H9 (cell line): ENCODE measurements at regions not wholly inside any gene's neighbourhood (a gene's known extent, or its start where the extent isn't known, plus 50 kb on each side); places are given as distances from the start of the nearest gene placed in this dataset.

Source experiments
- DNase-seq: peaks from one replicate; pipeline ENCODE4 v3.0.0-alpha.2; 2017
- H2AFZ ChIP-seq: one replicate; pipeline ENCODE4 v1.6.1; 2013; ENCODE audit warnings: mild to moderate bottlenecking, low read length, control low read depth, moderate library complexity
- H2AK5ac ChIP-seq: 2 replicates; pipeline ENCODE4 v1.6.1; 2013; ENCODE audit warnings: low read length, control low read depth, mixed read lengths; ENCODE audit not compliant: insufficient read length
- H2BK120ac ChIP-seq: one replicate; pipeline ENCODE4 v1.6.1; 2013; ENCODE audit warnings: low read depth, mild to moderate bottlenecking, low read length, control low read depth, inconsistent platforms; ENCODE audit not compliant: poor library complexity, severe bottlenecking
- H2BK12ac ChIP-seq: 2 replicates; pipeline ENCODE4 v1.6.1; 2013; ENCODE audit warnings: low read length, control low read depth, mixed read lengths, low read depth; ENCODE audit not compliant: insufficient read length
- H2BK15ac ChIP-seq: 2 replicates; pipeline ENCODE4 v1.6.1; 2013; ENCODE audit warnings: low read depth, low read length, control low read depth
- H2BK20ac ChIP-seq: one replicate; pipeline ENCODE4 v1.6.1; 2013; ENCODE audit warnings: low read depth, mild to moderate bottlenecking, low read length, control low read depth, inconsistent platforms; ENCODE audit not compliant: poor library complexity, severe bottlenecking
- H2BK5ac ChIP-seq: 2 replicates; pipeline ENCODE4 v1.6.1; 2013; ENCODE audit warnings: low read length, control low read depth, mixed read lengths; ENCODE audit not compliant: insufficient read length
- H3K14ac ChIP-seq: 2 replicates; pipeline ENCODE4 v1.6.1; 2013; ENCODE audit warnings: low read length, control low read depth; ENCODE audit not compliant: insufficient read depth
- H3K18ac ChIP-seq: 2 replicates; pipeline ENCODE4 v1.6.1; 2013; ENCODE audit warnings: low read depth, mild to moderate bottlenecking, mixed read lengths, low read length, control low read depth; ENCODE audit not compliant: insufficient read length
- H3K23ac ChIP-seq: 2 replicates; pipeline ENCODE4 v1.6.1; 2013; ENCODE audit warnings: low read length, control low read depth, mixed read lengths, low read depth; ENCODE audit not compliant: insufficient read length
- H3K23me2 ChIP-seq: 2 replicates; pipeline ENCODE4 v1.6.1; 2013; ENCODE audit warnings: low read depth, mild to moderate bottlenecking, mixed read lengths, low read length, control low read depth; ENCODE audit not compliant: insufficient read length, poor library complexity, severe bottlenecking
- H3K27ac ChIP-seq: 2 replicates; pipeline ENCODE4 v1.5.1; 2013; ENCODE audit warnings: low read length, control low read depth, mixed read lengths, low read depth; ENCODE audit not compliant: insufficient read length
- H3K27me3 ChIP-seq: 2 replicates; pipeline ENCODE4 v1.6.1; 2013; ENCODE audit warnings: low read length, control low read depth, inconsistent platforms; ENCODE audit not compliant: insufficient read depth
- H3K4ac ChIP-seq: 2 replicates; pipeline ENCODE4 v1.6.1; 2013; ENCODE audit warnings: low read depth, mild to moderate bottlenecking, control low read depth, inconsistent platforms, low read length, moderate library complexity
- H3K4me1 ChIP-seq: 2 replicates; pipeline ENCODE4 v1.6.1; 2013; ENCODE audit warnings: low read length, control low read depth, inconsistent platforms; ENCODE audit not compliant: insufficient read depth
- H3K4me2 ChIP-seq: 2 replicates; pipeline ENCODE4 v1.6.1; 2013; ENCODE audit warnings: low read length, control low read depth, mixed read lengths; ENCODE audit not compliant: insufficient read length, insufficient read depth
- H3K56ac ChIP-seq: 2 replicates; pipeline ENCODE4 v1.6.1; 2013; ENCODE audit warnings: low read depth, mild to moderate bottlenecking, mixed read lengths, low read length, control low read depth; ENCODE audit not compliant: insufficient read length
- H3K79me1 ChIP-seq: 2 replicates; pipeline ENCODE4 v1.6.1; 2013; ENCODE audit warnings: low read depth, mild to moderate bottlenecking, moderate library complexity, low read length, control low read depth, inconsistent platforms; ENCODE audit not compliant: insufficient read depth, poor library complexity, severe bottlenecking
- H3K79me2 ChIP-seq: 2 replicates; pipeline ENCODE4 v1.6.1; 2013; ENCODE audit warnings: low read length, control low read depth, inconsistent platforms; ENCODE audit not compliant: insufficient read depth
- H3K9ac ChIP-seq: 2 replicates; pipeline ENCODE4 v1.6.1; 2013; ENCODE audit warnings: low read length, control low read depth, mixed read lengths; ENCODE audit not compliant: insufficient read length; ENCODE audit errors: extremely low read depth
- H3K9me3 ChIP-seq: one replicate; pipeline ENCODE4 v1.6.1; 2013; ENCODE audit warnings: low read depth, low read length, inconsistent platforms; ENCODE audit not compliant: control insufficient read depth
- H3T11ph ChIP-seq: one replicate; pipeline ENCODE4 v1.6.1; 2013; ENCODE audit warnings: mild to moderate bottlenecking, low read length, control low read depth, inconsistent platforms
- H4K20me1 ChIP-seq: one replicate; pipeline ENCODE4 v1.6.1; 2013; ENCODE audit not compliant: control insufficient read depth, insufficient read length, insufficient read depth
- H4K5ac ChIP-seq: 2 replicates; pipeline ENCODE4 v1.6.1; 2013; ENCODE audit warnings: low read depth, mild to moderate bottlenecking, mixed read lengths, low read length, control low read depth; ENCODE audit not compliant: insufficient read length
- H4K8ac ChIP-seq: replicated peaks from 2 replicates; pipeline ENCODE4 v1.6.1; 2013; ENCODE audit warnings: low read length, control low read depth, mixed read lengths, low read depth; ENCODE audit not compliant: insufficient read length
- H4K91ac ChIP-seq: 2 replicates; pipeline ENCODE4 v1.6.1; 2013; ENCODE audit warnings: low read depth, mild to moderate bottlenecking, moderate library complexity, mixed read lengths, low read length, control low read depth; ENCODE audit not compliant: insufficient read length
- H3K27ac Mint-ChIP-seq, 3 experiments: 2 replicates in 2 of 3; 3 replicates in 1 of 3; pipeline ENCODE4 v1.8.0; 2020 to 2021; ENCODE audit warnings: mixed read lengths in 3 of 3, mild to moderate bottlenecking in 1 of 3, moderate library complexity in 1 of 3
- H3K27me3 Mint-ChIP-seq: 2 replicates; pipeline ENCODE4 v1.8.0; 2021; ENCODE audit warnings: low read depth, mild to moderate bottlenecking, moderate library complexity, mixed read lengths
- H3K36me3 Mint-ChIP-seq, 3 experiments: 2 replicates in 2 of 3; 3 replicates in 1 of 3; pipeline ENCODE4 v1.8.0; 2020 to 2021; ENCODE audit warnings: low read depth in 3 of 3, mixed read lengths in 3 of 3; ENCODE audit not compliant: insufficient read depth in 1 of 3
- H3K4me1 Mint-ChIP-seq, 2 experiments: 2 replicates each; pipeline ENCODE4 v1.8.0; 2020; ENCODE audit warnings: mixed read lengths in 2 of 2
- H3K4me3 Mint-ChIP-seq, 2 experiments: 2 replicates in 1 of 2; 3 replicates in 1 of 2; pipeline ENCODE4 v1.8.0; 2020 to 2021; ENCODE audit warnings: mild to moderate bottlenecking in 2 of 2, mixed read lengths in 2 of 2, moderate library complexity in 1 of 2
- H3K9me3 Mint-ChIP-seq, 2 experiments: 2 replicates in 1 of 2; 3 replicates in 1 of 2; pipeline ENCODE4 v1.8.0; 2020; ENCODE audit warnings: mild to moderate bottlenecking in 2 of 2, mixed read lengths in 2 of 2, moderate library complexity in 1 of 2
- CTCF ChIP-seq: fragments of 200-600 bp; sonication (generic); conservative IDR thresholded peaks from 3 replicates; pipeline ENCODE4 v1.8.0; 2021; ENCODE audit warnings: antibody characterized with exemption, mild to moderate bottlenecking
- WGBS: extraction: QIAGEN DNeasy Blood & Tissue Kit; methylation state at CpG from one replicate; pipeline ENCODE4 v1.1.7; 2013; ENCODE audit warnings: missing lambda C conversion rate, low lambda C conversion rate, mixed read lengths; ENCODE audit not compliant: insufficient read length; ENCODE audit errors: extremely low coverage; 5-methylcytosine and 5-hydroxymethylcytosine counted together

GRCh38 chr5:126017096-126017495 is 406.1 kb upstream of the GRAMD2B start:
- Mint-ChIP-seq H3K4me3 (no peak overlapping the region), H3K4me1 (peaks cover 43 to 44% of the 10 kb centered on the region in 2 experiments), H3K36me3 (peaks cover 4 to 16% (median 8%) of the 10 kb centered on the region in 3 experiments), H3K9me3 (peaks cover 3 to 8% of the 10 kb centered on the region in 2 experiments; a peak in 3 of 5 replicates), H3K27me3 (no peaks in the 10 kb centered on the region), H3K27ac (no peak overlapping the region; a peak in 1 of 7 replicates)
- Histone ChIP-seq H3K27ac (no peak overlapping the region), H4K5ac (no peak overlapping the region), H2BK5ac (no peak overlapping the region), H3K23ac (no peak overlapping the region), H3K27me3 (no peaks in the 10 kb centered on the region), H3K4me1 (peaks cover 3% of the 10 kb centered on the region; the same call in 1 of the 2 replicates), H2BK15ac (no peak overlapping the region), H4K8ac (no peak overlapping the region), H3K4me2 (no peak overlapping the region), H3K56ac (no peak overlapping the region), H3K79me1 (no peaks in the 10 kb centered on the region), H3K79me2 (no peaks in the 10 kb centered on the region), H4K91ac (no peak overlapping the region), H3K9ac (no peak overlapping the region), H3K23me2 (no peaks in the 10 kb centered on the region), H3K14ac (no peak overlapping the region), H4K20me1 (no peaks in the 10 kb centered on the region), H3K4ac (no peak overlapping the region), H2BK12ac (no peak overlapping the region), H2BK20ac (no peak overlapping the region), H3K9me3 (no peaks in the 10 kb centered on the region), H3T11ph (no peak overlapping the region), H2AK5ac (no peak overlapping the region), H2BK120ac (no peak overlapping the region), H2AFZ (no peak overlapping the region), H3K18ac (no peak overlapping the region)
- no peak for DNase-seq
- WGBS: no CpG with 5 or more reads among the region's 2 CpGs
- TF ChIP-seq CTCF: no peak
